NCI-H1048 (cell line): ENCODE measurements at regions not wholly inside any gene's neighbourhood (a gene's known extent, or its start where the extent isn't known, plus 50 kb on each side); places are given as distances from the start of the nearest gene placed in this dataset.

ENCODE experiments used
- DNase-seq: peaks from one replicate; lab custom pipeline; 2025; lab: John Stamatoyannopoulos, UW

DNA sequence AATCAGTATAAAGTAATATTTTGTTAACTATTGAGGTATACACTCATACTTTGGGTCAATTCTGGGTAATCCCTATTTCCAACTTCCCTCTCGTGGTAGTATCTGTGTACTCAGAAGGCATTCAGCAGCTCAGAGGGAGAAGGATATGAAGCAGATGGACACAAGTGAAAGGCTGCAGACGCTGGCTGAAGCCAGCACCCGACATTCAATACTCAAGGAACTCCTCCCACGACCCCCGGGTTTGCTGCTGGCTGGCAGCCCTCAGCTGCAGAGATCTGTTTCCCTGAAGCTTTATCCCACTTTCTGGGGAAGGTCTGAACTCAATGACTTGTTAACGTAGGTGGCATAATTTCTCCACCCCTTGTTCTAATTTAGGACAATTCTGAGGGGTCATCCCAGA is 847.3 kb upstream of the SOX11 start:
- DNase-seq = no peak

DNA sequence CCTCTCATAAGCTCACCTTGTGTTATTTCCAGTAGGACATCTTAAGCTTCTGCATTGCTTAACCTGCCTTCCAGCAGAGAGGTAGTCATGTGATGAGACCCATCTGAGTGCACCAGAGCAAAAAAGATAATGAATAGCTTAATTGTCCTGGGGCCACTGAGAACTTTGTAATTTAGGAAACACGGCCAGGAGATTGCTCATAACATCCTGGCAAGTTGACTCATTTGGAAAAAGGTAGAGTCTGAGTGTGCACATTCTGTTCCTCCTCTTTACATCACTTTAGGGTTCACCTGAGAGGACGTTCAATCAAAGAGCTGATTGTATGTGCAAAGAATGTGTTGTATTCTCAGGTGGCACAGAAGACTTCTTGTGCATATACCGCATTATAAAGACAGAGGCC is 830.2 kb upstream of the SOX11 start:
- no peak for DNase-seq

DNA sequence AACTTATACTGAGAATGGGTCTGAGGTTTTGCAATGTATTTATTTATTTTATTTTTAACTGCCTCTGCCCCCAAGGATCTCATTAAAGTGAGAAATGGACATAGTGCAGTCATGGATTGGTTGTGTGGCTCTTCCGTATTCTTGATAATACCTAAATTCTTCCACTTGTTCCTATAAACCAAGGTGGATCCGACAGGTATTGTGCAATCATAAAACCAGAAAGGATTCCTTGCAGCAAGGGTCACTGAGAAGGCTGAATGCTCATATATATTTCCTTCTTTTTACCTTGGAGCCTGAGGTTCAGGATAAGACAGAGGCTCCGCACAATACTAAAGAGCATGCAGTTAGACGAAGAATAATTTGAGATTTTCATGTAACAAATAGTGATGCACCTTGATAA is 826.0 kb upstream of the SOX11 start:
- no peak for DNase-seq

DNA sequence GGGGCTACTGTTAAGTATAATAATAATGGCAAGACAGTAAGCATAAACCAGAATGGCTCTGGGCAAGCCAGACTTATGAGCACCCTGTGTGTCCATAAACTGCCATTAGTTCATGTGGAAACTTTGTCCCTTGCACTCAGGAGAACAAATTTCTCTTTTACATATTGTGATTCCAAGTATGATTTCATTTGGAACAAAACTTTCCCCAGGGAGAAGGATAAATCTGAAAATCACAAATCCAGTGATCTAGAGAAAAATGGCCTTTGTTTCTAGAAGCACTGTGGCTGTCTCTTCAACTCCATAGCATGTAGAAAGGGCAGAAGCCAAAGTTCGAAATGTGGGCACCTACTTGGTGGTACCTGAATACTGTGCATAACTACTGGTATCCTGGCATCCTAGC is 823.7 kb upstream of the SOX11 start:
- DNase-seq = no peak

DNA sequence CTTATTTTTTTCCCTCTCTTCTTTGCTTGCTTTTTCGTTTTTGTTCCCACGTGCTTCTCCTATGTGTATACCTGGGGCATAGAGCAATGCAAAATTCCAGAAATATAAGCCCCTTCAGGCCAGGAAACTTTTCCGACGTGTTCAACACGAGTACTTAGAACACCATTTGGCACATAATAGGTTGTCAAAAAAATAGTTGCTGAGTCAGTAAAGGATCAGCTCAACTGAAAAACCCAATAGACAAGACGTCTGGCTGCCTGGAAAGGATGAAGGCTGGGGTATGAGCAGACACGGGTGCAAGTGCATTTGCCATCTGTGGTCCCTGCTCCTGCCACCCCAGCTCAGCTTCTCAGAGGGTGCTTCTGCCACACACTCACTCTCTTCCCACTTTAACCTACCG is 823.0 kb upstream of the SOX11 start:
- DNase-seq = no peak

DNA sequence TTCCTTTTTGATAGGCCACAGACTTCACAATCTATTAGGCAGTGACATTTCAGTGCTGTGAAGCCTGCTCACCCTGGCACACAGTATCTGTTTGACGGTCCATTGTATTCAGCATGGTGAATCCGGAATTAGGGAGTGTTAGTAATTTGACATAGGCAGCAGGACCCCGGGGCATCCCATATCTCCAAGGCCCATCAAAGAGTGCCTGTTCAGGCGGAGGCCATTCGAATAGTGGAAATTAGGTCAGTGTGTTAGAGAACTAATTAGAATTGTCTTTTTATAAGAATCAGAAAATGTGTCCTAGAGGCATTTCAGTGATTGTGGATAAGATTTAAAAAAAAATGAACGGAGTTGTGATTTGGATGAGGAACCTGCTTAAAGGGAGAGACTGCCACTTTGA is 818.8 kb upstream of the SOX11 start:
- DNase-seq = no peak

DNA sequence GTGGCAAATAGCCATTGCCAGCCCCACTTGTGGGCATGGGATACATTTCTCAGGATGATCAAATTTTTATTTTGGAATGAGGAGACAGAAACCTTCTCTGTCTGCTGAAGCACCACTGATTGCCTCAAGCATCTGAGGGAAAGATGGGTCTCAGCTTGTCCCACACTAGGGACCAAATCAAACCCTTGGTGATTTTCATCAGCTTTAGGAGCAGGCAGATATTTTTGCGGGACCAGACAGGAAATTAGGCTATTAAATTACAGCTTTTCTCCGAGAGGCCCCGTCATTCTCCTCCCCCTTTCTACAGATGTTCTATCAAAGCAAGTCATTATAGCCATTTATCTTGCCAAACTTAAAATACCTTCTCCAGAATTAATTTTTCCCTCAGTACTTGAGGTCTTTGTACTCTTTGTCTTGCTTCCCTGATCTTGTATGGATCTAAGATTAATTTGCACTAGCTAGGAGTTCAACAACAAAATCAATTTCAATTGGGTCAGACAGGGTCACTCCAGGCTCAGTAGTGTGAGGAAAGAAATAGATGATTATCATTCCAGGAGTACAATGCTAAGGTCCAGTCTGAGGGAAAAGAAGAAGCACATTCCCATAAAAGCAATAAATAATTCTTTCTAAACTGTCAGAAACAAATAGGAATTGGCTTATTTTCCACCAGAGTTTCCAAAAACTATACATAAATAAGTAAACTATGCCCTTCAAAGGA is 818.1 kb upstream of the SOX11 start:
- no peak for DNase-seq

DNA sequence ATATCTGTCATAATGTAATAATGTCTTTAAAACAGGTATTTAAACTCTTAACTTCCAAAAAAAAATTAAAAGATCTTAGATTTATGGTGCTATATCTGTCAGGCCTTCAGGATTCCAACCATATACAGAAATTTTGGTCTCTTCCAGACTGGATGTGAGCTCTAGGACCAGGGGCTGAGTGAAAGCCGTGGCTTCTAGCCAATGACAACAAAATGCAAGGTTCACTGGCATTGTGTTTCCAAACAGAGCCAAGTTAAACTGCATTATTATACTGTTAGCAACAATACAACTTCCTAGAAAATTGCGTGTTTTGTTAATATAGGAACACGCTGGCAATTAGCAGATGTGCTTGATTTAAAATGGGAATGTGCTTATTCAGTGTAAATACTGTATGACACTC is 809.8 kb upstream of the SOX11 start:
- DNase-seq = no peak

DNA sequence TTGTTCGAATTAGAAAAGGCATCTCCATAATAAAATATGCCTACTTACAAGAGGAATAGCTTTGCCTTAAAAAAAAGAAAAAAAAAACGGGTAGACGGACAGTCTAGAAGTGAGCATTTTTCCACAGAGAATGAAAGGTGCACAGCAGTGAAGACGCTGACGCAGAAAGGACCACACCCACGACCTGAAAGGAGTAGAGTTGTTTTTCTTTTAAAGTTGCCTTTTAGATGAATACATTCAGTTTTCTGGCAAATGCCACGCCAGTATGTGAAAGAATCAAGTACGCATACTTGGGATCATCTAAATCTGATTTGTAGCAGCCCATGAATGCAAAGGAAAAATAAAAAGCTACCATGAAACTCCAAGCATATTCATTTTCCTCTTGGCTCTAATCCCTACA is 809.2 kb upstream of the SOX11 start:
- DNase-seq = no peak

DNA sequence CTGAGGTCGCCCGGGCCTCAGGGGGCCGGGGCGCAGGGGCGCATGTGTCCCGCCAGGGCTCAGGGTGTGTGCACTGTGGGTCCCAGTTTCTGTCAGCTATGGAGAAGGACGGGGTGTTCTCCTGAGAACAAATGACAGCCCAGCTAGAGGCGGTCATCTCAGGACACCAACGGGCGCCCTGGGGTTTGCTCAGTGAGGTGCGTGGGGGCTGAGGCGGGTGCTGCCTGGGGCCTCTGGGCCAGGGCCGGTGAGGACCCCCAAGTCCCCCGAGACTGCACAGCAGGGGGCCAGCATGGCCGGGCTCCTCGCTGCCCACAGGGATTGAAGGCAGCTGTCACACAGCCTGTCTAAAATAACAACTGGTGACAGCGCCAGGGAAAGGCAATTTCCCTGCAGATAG is 808.8 kb upstream of the SOX11 start:
- DNase-seq = no peak

DNA sequence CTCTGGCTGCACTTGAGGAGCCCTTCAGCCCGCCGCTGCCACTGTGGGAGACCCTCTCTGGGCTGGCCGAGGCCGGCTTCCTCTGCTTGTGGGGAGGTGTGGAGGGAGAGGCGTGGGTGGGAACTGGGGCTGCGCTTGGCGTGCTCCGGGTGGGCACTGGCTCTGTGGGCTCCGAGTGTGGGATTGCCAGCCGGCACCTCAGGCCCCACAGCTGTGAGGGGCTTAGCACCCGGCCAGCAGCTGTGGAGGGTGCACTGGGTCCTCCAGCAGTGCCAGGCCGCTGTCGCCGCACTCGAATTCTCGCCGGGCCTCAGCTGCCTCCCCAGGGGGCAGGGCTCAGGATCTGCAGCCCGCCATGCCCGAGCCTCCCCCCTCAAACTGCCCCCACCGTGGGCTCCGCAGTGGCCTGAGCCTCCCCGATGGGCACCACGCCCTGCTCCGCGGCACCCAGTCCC is 808.0 kb upstream of the SOX11 start:
- no peak for DNase-seq

DNA sequence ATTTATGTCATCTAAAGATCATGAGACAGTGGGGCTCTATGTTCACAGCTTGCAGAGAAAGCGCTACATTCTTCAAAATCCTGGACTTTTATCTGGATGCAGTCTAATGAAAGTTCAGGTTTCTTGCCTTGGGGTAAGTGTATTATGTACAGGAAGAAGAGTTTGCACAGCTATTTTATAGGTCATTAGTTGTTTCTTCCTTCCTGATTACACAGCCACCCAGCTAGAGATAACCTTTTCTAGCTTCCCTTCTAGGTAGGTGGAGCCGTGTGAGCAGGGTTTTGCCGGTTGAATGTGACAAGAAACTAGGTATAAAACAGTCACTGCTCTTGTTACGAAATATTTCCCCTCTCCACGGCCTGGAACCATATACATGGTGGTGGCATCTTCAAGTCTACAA is 800.8 kb upstream of the SOX11 start:
- DNase-seq = no peak

DNA sequence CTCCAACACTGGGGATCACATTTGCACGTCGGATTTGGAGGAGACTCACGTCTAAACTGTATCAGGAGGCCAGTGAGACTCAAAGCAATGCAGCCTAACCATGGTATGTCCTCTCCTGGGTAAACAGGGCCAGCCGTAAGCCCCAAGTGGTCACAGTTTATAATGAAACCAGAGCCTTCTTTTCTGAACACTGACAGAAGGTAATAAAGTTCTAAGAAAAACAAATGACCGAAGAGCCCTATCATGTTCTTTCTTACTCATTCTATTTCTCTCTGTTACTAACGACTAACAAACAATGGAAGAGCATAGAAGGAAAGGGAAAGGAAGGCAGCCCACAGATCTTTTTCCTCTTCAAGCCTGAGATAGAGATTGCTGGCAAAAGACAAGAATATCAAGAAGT is 796.8 kb upstream of the SOX11 start:
- DNase-seq = no peak

DNA sequence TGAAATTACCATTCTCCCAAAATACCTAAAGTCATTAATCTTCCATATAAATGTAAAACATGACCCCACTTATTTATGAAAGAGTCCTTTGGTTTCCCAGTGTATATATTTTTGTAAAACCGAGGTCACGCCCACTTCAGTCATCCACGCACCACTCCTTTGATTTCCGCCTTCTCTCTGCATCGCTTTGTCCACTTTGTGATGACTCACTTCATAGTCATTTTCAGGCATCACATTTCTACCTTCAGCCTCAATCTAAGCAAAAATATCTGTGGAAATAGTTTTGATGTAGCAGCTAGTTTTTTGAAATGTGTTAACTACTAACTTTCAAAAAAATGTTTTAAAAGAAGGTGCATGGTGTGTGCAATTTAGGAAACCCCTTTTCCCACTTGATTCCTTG is 793.5 kb upstream of the SOX11 start:
- no peak for DNase-seq

DNA sequence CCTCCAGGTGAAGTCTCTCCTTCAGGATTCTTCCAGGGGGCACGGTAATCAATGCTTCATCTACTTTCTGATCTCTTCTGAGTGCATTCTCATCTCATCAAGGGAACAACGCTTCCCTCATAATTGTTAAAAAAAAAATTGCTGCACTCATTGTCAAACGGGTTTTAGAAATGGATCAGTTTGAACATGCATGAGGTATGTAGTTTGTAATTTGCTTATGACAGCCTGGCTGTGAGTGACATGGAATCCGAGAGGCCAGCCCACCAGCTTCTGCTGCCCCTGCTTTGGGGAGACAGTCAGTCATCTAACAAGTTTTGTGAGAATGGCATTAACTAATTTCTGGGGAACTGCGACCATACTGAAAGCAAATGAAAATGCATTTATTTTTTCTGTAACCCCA is 791.9 kb upstream of the SOX11 start:
- no peak for DNase-seq

DNA sequence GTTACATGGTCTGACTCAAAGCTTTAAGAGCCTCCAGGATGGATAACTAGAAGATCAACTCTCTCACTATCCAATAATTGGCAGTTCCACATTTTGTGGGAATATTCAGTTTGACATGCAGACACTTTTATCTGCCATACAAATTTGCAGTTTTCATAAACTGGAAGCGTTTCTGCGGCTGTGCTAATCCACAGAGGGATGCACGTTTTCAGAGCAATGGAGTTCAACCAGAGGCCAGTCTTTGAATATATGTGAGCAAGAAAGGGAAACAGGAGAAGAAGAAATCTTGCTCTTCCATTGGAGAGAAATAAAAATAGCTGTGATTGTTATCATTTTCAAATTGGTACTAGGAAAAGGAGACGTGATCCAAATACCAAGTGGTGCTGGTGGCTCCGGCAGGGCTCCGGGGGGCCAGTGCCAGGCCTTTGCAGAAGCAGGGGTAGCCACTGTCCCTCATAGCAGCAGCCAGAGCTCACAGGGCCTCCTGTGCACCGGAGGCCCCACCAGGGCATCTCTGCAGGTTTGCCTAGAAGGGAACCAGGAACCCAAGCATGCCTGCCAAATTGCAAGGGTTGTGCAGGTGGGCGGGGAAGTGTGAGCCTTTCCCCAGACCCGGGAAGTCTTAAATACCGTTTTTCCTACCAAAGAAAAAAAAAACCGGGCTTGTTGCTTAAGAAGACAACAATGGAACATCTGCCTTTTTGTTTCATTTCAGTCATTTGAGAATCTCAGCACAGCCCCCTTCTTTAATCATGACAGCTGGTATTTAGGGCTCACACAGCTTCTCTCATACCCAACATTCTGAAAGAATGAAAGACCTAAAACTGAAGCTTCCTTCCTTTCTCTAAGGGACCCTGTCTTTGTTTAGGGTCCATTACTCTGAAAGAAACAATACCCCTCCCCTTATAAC is 791.1 kb upstream of the SOX11 start:
- DNase-seq = no peak

DNA sequence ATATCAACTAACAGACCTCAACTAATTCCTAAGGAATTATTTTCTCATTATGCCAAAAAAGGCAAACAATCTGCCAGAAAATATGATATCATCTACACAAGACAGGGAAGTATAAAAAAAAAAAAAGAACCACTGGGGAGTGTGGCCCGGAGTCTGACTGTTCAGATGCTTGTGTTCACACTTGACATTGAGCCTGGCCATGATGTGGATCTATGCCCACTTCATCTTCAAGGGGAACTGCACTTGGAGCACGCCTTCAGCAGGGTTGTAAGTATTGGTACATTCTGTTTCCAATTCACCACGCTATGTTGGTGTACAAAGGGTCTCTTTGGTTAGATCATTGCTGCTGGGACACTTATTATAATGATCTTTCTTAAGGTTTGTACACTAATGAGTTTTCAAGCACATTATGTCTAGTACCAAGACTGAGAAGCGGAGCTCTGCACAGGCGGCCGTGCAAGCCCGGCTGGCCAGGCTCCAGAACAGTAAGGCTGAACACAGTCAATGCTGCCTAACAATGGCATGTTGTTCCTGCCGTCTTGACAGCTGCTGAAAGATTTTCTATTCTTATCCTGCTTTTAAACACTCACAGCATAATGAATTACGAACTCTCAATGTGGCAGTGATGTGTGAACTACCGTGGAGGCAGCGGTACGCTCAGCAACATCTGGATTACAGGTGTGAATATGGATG is 788.4 kb upstream of the SOX11 start:
- DNase-seq = no peak

DNA sequence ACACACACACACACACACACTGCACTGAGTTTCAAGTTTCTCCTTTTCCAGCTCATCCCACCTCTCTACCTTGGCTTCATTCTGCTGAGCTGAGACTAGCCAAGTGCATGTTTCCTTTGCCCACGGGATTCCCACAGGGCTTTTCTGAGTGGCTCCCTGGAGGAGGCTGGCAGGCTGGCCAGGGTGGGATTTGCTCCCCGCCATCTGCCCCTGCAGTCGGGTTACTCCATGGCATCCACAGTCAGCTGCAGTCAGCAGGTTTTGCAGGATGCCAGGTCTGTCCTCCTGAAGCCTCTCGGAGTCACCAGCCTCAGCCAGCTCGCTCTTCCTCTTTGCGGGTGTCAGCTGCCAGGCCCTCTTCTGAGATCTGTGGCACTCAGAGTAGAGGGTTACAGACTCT is 783.7 kb upstream of the SOX11 start:
- no peak for DNase-seq

DNA sequence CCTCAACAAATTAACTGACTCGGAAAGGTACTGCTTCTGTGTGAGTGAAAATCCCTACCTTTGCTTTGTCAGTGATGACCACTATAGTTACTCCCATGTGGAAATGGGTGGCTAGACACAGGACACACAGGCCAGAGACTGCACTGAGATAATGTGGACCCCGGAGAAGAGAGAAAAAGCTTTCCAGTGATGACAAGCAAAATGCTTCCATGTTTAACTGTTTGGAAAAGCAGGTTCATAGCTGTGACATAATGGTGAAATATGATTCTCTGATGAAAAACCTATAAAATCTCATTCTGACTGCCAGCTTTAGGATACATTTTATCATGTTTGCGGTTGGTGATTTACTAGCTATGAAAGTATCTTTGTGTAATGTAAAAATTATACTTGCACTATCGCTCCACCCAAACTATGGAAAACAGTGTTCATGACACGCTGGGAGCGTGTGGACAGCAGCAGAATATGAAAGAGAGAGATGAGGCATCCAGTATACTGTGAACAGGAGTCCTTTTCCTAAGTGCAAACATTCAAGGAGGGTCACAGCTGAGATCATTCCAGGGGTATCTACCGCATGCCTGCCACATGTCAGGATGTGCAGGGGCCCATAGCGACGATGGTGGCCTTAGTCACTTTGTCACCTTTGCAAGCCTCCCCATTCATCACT is 782.7 kb upstream of the SOX11 start:
- no peak for DNase-seq

DNA sequence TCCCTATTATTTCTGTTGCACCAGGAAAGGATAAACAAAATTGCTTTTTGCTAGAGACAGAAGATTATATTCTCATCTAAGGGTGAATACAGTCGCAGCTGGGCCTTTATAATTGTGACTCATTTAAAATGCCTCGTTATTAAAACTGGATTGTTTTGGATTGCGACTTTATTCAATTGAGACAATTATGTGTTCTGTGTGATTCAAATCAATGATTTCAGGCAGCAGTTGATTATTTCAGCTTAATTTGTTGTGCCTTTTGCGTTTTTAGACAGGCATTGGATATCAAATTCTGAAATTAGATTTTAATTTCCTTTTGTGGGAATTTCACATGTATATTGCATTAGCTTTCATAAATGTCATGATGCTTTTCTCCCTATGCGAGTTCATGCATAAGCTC is 778.1 kb upstream of the SOX11 start:
- no peak for DNase-seq

DNA sequence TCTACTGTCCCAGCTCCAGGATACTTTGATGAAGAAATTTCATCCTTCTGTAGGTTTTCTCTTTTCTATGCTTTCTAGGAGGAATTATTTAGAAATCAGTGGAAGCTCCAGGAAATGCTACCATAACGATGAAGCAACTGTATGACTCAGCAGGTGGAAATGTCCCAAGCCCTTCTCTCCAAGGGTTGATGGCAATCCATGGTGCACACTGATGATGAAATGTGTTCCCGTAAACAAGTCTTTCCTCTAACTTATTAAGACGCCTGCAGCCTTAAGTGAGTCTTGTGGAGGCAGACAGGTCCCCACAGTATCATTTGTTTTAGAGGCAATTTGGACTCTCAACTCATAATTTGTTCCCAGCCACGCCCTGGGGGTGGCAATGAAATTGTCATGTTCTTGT is 777.6 kb upstream of the SOX11 start:
- no peak for DNase-seq

DNA sequence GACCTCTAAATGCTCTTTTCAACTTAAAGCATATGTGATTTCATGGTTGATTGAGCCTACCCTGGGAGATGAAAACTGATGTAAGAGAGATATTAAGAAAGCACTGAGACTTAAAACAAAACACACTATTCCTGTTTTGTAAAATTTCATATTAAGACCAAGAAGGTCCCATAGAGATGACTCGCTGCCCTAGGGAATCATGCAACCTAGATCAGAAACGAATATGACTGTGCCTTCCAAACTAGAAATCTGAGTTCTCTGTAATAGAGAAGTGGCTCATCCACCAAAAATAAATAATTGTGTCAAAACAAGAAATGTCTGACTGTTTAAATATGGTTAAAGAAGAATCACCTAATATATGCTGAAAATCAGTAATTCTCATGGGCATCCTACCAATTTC is 776.8 kb upstream of the SOX11 start:
- no peak for DNase-seq
